ENCODE measurements at regions not wholly inside any gene's neighbourhood (a gene's known extent, or its start where the extent isn't known, plus 50 kb on each side); places are given as distances from the start of the nearest gene placed in this dataset.

DNA sequence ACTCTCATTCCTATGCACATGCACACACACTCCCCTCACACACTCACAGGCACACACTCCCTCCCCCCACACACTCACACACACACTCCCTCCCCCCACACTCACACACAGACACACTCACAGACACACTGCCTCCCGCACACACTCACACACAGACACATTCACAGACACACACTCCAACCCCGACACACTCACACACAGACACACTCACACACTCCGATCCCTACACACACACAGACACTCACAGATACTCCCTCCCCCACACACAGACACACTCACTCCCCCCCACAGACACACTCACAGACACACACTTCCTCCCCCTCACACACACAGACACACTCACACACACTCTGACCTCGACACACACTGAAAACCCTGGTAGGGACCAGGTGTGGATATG lies 176.2 kb downstream of the TFAP2C start:
- no peak for DNase-seq

DNA sequence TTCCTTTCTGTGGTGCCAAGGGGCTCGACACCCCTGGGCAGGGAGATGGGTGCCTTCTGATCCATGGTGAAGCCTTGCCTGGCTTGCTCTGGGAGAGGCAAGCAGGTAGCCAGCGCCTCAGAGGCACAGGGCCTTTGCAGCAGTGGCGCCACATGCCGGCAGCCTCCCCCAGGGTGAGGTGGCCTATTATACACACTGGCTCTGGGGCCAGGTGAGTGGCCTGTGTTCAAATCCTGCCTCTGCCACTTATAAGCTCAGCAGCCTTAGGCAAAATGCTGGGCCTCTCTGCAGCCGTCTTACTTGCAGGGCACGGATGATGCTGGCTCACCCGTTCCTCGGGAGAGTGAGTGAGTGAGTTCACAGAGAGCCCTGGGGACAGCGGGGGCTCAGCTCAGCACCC lies 176.9 kb downstream of the TFAP2C start:
- no peak for DNase-seq

DNA sequence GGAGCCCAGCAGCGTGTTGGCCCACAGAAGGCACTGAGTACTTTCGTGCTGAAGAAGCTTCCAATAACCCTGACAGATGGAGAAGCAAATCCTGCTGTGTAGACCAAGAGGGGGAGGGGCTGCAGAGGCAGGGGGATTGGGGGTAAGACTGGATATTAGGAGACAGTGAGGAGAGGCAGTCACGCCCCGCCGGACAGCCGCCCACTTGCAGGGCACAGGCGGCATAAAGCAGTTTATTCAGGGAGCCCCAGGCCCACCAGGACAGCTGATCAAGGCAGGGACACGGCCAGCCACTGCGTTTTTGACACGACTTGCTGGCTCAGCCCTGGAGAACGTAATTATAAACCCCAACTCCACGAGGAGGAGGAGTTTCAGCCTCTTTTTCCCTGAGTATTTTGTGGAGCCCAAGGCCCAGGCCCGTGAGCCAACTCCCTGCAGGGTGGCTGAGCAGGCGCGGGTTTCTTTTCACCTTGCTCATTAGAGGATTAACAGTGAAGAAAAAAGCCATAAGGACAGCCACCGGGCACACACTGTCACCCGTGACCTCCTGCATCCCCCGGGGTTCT lies 177.9 kb downstream of the TFAP2C start:
- DNase-seq, result no peak

DNA sequence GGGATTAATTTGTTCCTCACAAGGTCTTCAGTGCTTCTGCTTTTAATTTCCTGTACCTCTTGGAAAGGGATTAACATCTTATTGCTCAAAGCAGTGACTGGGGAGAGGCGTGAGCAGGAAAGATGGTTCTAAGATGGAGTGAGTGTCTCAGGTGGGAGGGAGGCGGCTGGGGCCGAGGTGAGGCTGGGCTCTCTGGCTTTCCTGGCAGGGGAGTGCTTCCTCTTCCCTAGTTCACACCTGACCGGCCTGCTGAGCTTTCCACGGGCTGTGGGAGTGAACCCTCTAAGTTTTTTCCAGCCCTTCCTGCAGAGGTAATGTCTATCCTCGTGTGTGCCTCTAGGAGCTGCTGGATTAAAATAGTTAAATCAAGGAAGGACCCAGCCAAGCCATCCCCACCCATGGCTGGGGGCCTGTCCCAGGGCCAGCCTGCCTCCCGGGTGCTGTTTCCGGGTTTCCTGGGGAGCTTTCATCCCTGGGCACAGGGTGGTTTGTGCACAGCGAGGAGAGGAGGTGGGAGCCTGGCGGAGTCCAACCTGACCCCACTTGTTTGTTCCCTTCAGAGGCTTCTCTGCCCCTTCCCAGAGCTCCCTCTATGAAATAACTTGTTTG lies 179.1 kb downstream of the TFAP2C start:
- no peak for DNase-seq

DNA sequence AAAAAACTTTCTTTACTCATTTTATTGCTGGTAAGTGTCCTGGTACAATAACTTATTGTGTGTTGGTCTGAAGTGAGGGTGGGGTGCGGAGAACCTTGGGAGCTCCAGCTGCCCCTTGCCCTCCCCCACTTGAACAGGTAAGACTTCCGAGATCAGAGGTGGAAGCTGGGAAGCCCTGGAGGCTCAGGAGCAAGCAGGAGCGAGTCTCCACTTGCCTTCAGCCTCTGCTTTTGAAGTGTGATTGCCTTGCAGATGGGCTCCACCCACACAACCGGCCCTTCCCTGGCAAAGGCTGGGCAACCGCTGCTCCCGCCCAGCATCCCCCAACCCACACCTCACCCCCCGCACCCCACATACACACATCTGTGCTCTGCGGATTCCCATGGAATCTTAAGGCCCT lies 179.6 kb downstream of the TFAP2C start:
- no peak for DNase-seq

DNA sequence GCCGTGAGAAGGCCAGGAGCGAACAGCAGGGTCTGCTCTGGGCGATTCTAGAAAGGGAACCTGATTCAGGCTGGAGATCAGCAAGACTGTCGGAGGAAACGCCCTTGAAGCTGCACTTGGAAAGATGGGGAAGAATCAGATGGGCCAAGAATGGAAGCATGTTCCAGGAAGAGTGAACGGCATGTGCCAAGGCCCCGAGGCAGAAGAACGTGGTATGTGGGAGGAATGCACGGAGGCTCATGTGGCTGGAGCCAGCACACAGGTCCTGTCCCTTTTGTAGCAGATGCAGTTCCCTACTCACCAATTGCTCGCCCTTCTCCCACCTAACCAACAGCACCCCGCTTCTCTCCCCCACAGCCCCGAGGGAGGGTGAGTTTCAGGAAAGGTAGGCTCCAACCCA lies 180.6 kb downstream of the TFAP2C start:
- DNase-seq, result no peak

DNA sequence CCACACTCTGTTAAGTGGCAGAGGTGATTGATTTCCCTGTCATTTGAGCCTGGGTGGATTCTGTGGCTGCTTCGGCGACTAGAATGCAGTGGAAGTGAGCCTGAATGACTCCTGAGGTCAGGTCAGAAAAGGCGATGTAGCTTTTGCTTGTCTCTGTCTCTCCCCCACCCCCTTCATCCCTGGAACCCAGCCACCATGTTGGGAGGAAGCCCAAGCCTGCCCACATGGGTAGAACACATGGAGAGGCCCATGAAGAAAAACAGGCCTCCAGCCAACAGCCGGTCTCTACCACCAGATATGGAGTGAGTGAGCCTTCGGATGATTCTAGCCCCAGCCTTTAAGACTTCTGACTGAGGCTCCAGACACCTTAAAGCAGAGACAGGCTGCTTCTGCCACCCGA lies 181.0 kb downstream of the TFAP2C start:
- DNase-seq, result no peak

DNA sequence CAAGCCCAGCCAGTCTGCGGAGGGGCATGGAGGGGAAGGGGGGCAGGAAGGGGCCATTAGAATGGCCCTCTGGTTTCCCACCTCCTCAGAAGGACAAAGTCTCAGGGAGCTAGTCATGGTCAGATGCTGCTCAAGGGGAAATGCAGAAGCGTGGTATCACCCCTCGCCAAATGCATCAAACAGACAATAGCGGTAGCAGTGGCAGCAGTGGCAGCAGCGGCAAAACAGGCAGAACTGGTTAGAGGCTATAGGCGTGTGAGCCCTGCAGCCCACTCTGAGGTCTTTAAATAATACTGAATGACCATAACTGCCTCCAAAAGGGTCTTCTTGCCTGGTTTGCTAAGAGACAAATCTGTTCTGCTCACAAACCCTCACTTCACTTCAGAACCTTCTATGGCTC lies 186.7 kb downstream of the TFAP2C start:
- no peak for DNase-seq

DNA sequence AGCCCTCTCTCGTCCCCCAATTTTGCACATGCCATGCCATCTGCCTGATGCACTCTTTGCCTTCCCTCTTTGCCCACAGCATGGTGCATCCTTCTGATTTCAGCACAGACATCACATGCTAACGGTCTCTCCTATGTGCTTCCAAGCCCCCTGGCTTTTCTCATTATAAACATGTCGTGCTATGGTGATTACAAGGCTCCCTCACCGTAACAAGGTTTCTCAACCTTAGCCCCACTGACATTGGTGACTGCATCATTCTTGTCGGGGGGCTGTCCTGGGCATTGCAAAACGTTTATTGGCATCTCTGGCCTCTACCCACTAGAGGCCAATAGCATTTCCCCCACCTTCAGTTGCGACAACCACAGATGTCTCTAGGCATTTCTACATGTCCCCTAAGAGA lies 187.2 kb downstream of the TFAP2C start:
- DNase-seq, result no peak

DNA sequence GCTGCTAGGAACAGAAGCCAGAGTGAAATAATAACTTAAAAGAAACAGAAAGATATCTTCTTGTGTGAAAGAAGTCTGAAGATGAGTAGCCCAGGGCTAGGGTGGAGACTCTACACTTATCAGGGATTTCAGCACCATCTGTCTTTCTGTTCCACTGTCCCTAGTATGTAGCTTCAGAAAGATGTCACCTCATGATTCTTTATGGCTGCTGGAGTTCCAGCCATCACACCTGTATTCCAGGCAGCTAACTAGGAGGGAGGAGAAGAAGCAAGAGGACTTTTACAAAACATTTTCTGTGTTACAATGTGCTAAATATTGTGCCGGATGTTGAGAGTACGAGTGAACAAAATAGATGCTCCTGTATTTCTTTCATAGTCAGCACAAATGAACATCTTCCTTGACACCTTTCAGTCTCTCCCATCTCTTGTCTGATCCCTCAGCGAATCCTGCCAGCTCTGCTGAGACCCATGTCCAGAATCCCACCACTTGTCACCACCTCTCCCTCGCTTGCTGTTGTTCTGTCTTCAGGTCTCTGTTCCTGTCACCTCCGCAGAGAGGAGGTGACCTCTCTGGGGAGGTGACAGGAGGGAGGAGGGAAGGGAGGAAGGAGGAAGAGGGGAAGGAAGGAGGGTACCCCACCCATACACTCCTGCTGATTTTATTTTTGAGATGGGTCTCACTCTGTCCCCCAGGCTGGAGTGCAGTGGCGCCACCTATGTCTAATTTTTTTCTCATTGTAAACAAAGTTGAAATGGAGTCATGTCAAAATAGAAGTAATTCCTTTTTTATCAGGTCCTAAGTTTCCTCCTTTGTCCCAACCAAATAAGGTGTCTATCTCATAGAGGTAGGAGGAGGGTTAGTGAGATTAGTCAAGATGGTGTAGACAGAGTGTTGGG lies 188.9 kb downstream of the TFAP2C start:
- no peak for DNase-seq

DNA sequence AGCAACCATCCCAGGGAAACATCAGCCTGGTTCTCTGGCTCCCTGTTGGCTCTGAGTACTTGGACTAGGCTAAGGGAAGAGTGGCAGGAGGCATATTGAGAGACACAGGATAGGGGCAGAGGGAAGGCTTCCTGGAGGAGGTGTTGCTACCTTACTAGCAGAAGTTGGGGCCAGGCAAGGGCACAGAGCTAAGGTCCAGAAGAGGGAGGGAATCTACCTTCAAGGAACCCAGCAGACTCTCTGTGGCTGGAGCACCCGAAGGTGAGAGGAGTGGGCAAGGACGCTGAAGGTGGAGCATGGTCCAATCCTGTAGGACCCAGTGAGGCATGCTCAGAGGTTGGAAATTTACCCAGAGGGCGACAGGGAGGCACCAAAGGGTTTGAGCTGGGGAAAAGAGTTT lies 191.9 kb downstream of the TFAP2C start:
- DNase-seq, result no peak

DNA sequence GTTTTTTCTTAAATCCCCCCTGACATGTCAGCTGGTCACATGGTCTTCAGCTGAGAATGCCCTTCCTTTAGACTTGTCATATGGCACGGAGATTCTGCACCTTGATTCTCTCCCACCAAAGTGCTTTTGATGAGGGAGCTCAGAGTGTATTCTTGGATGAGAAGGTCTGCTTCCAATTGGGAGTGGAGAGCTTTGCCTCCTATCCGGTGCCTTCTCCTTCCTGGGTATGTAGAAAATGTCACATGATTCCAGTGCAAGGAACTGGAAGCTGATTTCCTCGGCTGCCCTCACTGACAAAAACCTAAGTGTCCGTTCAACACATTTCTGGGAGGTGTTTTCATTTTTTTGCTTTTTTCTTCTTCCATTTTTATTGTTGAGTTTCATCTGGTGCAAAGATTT lies 197.2 kb downstream of the TFAP2C start:
- DNase-seq, result no peak

DNA sequence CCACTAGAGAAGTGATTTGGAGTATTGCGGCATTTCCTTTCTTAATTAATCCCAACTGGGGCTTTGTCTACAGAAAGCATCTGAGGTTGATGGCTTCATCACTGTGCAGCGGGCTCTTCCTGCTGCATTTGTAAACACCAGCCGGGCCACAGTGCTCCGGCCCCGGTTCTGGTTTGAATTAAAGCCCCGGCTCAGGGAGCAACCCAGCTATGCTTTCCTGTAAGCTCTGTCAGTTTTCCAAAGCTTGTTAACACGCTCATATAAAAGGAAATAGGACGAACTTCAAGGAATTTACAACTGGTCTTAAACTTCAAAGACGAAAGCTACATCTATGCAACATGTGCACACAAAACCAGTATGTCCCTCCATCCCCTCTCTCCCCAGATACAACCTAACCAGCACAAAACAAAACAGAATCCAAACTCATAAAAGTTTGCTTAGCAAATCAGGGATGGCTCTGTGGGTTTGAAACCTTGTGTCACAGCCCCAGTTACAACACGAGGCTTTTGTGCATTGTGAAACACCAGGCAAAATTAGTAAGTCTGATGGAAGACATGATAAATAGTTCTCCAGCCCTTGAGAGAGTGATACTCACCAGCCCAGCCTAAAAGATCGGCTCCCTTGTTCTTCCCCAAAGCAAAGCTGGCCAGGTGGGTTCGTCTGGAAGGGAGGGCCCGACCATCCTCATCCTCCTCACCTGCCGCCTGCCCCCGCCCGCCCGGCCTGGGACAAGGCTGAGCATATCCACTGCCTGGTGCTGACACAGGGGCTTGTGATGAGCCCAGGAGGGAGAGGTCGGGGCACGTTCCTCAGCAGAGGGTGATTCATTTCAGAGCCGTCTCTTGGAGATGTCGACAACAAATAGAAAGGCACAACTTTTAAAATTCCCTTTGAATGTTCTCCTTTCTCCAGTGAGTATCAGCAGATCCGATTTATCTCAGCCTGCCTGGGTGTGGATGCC lies 197.9 kb downstream of the TFAP2C start:
- DNase-seq, result no peak

DNA sequence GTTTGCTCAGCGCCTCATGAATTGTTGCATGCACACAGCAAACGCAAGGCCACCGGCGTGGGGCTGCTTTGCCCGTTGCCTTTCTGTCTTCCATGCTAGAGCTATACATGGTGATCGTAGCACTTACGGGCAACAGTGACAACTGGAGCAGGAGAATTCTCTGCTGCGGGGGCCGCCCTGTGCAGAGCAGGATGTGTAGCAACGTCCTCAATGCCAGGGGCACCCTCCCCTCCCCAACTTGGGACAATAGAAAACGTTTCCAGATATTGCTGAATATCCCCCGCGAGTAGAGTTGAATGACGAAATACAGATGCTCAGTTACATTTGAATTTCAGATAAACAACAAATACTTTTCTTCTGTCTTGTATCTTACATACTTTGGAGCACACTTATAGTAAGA lies 198.7 kb downstream of the TFAP2C start:
- no peak for DNase-seq

DNA sequence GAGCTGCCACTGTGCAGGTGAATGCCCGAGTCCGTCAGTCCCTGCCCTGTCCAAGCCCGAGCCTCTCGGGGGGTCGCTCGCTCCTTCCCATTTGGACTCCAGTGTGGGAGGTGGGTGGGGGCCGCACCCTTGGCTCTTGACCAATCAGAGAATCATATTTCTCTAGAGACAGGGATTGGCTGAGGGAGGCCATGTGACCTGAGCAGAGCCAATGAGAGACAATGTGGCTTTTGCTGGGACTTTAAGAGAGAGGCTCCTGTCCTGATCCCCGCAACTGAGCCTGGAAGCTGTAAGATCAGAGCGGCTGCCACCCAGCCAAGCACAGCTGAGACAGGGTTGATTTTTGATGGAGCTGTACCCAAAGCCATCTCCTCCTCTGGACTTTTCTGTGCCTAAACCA lies 199.3 kb downstream of the TFAP2C start:
- no peak for DNase-seq

DNA sequence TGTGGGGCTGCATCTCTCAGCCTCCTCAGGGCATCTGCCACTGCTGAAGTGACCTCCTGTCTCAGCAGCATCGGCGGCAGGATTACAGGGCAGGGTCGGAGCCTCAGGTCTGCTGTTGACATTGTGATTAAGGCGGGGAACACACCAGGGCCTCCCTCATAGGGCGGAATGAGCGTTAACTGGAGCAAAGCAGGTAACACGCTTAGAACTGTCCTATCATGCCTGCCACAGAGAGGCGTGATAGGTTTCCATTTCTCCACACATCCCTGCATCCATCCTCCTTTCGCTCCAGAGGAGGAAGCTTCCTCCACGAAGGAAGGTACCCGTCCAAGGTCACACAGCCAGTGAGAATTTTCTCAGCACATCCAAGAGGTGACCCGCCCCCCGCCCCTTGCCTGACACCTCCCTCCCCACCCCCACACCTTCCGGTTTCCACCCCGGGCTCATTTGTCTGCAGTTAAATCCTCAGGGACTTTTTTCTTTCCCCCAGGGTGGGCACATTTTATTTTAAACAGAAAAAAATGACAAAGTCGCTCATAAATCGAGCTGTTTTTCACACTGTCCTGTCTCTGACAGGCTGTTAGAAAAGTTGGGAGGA lies 200.8 kb downstream of the TFAP2C start:
- no peak for DNase-seq

DNA sequence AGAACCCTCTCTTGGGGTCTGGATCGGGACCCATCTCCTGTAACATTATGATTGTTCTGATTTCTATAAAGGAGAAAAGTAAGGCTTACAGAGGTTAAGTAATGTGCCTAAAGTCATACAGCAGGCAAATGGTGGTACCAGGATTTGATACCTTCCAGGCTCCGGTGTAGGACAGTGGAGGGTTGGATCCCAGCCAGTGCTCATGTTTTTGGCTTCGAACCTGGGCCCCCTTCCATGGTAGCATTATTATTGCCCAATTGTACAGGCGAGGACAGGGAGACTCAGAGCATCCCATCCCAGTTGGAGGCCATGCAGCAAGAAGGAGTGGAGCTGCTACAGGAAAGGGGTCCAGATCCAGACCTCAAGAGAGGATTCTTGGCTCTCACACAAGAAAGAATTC lies 202.7 kb downstream of the TFAP2C start:
- no peak for DNase-seq

DNA sequence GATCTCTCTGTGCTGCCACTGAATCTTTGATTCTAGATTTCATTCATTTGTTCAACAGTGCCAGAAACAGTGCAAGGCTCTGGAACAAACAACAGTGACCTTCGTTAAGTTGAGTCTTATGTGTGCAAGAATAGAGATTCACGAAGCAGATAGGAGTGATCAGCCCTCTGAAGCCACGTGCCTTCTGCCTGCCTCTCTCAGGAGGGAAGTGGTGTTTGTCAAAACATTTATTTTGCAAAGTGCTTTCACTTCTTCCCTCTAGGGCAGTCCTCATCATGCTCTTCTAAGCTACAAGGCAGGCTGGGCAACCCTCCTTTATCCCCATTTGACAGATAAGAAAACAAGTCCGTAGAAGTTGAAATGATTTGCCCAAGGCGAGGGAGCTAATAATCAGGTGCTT lies 204.3 kb downstream of the TFAP2C start:
- no peak for DNase-seq

DNA sequence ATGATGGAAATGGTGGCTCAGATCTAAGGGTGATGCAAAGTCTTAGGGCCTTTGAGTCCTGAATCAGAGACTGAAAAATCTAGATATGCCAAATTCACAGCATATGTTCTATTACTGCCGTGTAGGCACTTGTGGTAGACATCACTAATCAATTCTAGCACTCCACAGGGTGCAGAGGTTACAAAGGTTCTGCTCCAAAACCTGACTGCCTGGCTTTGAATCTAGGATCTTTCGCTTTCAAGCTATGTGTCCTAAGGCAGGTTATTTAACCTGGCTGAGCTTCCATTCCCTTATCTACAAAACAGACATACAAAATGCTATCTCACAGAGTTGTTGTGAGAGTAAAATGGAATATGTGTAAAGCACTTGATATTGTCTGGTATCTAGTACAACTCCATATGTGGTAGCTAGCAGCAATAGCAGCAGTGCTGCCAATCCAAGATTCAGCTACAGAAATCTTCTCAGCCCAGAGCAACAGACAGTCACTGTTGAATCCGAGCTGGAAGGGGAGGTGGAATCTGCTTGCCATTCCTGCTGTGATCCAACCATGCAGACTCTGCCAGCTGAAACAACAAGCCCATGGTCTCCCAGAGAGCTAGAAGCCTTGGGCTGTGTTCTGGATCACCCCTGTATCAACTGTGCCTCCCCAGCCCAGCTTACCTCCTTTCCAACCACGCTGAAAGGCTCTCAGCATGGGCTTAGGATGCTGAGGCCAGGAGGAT lies 206.9 kb downstream of the TFAP2C start:
- DNase-seq, result no peak

DNA sequence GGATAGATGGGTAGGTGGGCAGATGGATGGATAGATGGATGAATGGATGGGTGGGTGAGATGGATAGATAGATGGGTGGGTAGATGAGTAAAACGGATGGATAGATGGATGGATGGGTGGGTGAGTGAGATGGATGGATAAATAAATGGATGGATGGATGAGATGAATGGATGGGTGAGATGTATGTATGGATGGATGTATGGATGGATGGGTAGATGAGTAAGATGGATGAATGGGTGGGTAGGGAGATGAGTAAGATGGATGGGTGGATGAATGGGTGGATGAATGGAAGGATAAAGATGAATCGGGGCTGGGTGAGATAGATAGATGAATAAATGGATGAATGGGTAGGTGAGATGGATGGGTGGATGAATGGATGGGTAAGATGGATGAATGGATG lies 210.1 kb downstream of the TFAP2C start:
- DNase-seq, result no peak

DNA sequence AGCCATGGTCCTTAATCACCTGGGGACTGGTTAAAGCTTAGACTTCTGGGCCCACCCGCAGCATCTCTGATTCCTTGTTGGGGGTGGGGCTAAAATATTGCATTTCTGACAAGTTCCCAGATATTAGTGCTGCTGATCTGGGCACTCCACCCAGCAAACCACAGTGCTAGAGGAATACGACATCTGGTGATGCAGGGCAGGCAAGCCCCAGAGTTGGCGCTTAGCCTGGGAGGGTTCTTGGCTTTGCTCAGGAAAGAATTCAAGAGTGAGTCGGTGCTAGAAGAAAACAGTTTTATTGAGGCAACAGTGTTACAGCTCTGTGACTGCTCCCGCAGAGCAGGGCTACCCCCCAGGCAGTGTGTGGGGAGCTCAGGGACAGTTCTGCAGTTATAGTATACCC lies 210.7 kb downstream of the TFAP2C start:
- no peak for DNase-seq

DNA sequence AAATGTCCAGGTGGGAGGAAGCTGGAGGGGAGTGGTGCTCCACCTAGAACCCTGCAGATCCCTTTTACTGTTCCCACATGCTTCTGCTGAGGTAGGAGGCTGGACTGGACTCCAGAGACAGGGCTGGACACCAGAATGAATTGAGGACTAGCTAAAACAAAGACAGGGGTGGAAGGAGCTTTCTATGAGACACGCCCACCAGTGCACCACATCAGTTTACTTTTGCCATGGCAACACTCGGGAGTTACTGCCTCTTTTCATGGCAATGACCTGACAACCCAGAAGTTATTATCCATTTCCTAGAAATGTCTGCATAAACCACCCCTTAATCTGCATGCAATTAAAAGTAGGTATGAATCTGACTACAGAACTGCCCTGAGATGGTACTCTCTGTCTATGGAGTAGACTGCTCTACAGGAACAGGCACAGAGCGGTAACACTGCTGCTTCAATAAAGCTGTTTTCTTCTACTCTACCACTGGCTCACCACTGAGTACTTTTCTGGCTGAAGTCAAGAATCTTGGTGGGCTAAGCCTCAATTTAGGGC lies 211.7 kb downstream of the TFAP2C start:
- DNase-seq, result no peak
